ENCODE measurements at regions not wholly inside any gene's neighbourhood (a gene's known extent, or its start where the extent isn't known, plus 50 kb on each side); places are given as distances from the start of the nearest gene placed in this dataset.

GRCh38 chr1:4165686-4166300, 265.7 kb upstream of the C1orf174 start:
- peaks cover 11% of the 10 kb centered on the region for H3K27me3 ChIP-seq (ENCODE audit: low read depth, low read length)
- H3K4me2 ChIP-seq (ENCODE audit: low read length), result no peak overlapping the region
- H3K4me1 ChIP-seq (ENCODE audit: low read length), result no peaks in the 10 kb centered on the region
- H3K36me3 ChIP-seq (replicated peaks; ENCODE audit: low read depth, low read length), result no peaks in the 10 kb centered on the region
- TF ChIP-seq CTCF (IDR thresholded peaks at IDR 0.05; ENCODE audit: low read depth, low read length), result no peak
- TF ChIP-seq EZH2phosphoT487 (IDR thresholded peaks at IDR 0.05; ENCODE audit: low read depth), result no peak
- H2AFZ ChIP-seq (ENCODE audit: low read depth, low read length), result no peak overlapping the region
- H3K4me3 ChIP-seq (ENCODE audit: low read length), result no peak overlapping the region
- no peak overlapping the region for H3K9ac ChIP-seq (ENCODE audit: low read length)
- no peaks in the 10 kb centered on the region for H3K79me2 ChIP-seq (ENCODE audit: low read length)
- H3K27ac ChIP-seq (ENCODE audit: low read length), result no peak overlapping the region
- H3K9me3 ChIP-seq (ENCODE audit: insufficient read depth, low read length), result no peaks in the 10 kb centered on the region
- H4K20me1 ChIP-seq (ENCODE audit: insufficient read depth, low read length), result no peaks in the 10 kb centered on the region

- Histone ChIP-seq H3K27ac (ENCODE audit: low read length) (no peak overlapping the region), H3K4me3 (ENCODE audit: low read length) (no peak overlapping the region), H2AFZ (ENCODE audit: low read depth, low read length) (no peak overlapping the region), H3K79me2 (ENCODE audit: low read length) (no peaks in the 10 kb centered on the region), H3K4me2 (ENCODE audit: low read length) (no peak overlapping the region), H3K4me1 (ENCODE audit: low read length) (no peaks in the 10 kb centered on the region), H4K20me1 (ENCODE audit: insufficient read depth, low read length) (no peaks in the 10 kb centered on the region), H3K9me3 (ENCODE audit: insufficient read depth, low read length) (no peaks in the 10 kb centered on the region), H3K9ac (ENCODE audit: low read length) (no peak overlapping the region), H3K27me3 (ENCODE audit: low read depth, low read length) (peaks cover 11% of the 10 kb centered on the region), H3K36me3 (replicated peaks; ENCODE audit: low read depth, low read length) (no peaks in the 10 kb centered on the region)
- TF ChIP-seq CTCF (IDR thresholded peaks at IDR 0.05; ENCODE audit: low read depth, low read length) (no peak), EZH2phosphoT487 (IDR thresholded peaks at IDR 0.05; ENCODE audit: low read depth) (no peak)
Observed at GRCh38 chr1:4166713-4167112, 266.6 kb upstream of the C1orf174 start.

- Histone ChIP-seq H3K9ac (ENCODE audit: low read length) (no peak overlapping the region), H3K27ac (ENCODE audit: low read length) (no peak overlapping the region), H3K79me2 (ENCODE audit: low read length) (no peaks in the 10 kb centered on the region), H3K9me3 (ENCODE audit: insufficient read depth, low read length) (no peaks in the 10 kb centered on the region), H3K4me3 (ENCODE audit: low read length) (no peak overlapping the region), H3K27me3 (ENCODE audit: low read depth, low read length) (peaks cover 16% of the 10 kb centered on the region), H2AFZ (ENCODE audit: low read depth, low read length) (no peak overlapping the region), H4K20me1 (ENCODE audit: insufficient read depth, low read length) (no peaks in the 10 kb centered on the region), H3K4me2 (ENCODE audit: low read length) (no peak overlapping the region), H3K4me1 (ENCODE audit: low read length) (peaks cover 4% of the 10 kb centered on the region; the same call in 1 of the 2 replicates), H3K36me3 (replicated peaks; ENCODE audit: low read depth, low read length) (no peaks in the 10 kb centered on the region)
- no peak for TF ChIP-seq CTCF (IDR thresholded peaks at IDR 0.05; ENCODE audit: low read depth, low read length)
- TF ChIP-seq EZH2phosphoT487 (IDR thresholded peaks at IDR 0.05; ENCODE audit: low read depth), result no peak
Observed at GRCh38 chr1:4169991-4170390, 269.9 kb upstream of the C1orf174 start.

- no peak overlapping the region for H3K27ac ChIP-seq (ENCODE audit: low read length)
- no peaks in the 10 kb centered on the region for H3K79me2 ChIP-seq (ENCODE audit: low read length)
- H3K4me1 ChIP-seq (ENCODE audit: low read length), result peaks cover 4% of the 10 kb centered on the region; the same call in 1 of the 2 replicates
- H4K20me1 ChIP-seq (ENCODE audit: insufficient read depth, low read length), result no peaks in the 10 kb centered on the region
- H2AFZ ChIP-seq (ENCODE audit: low read depth, low read length), result no peak overlapping the region
- TF ChIP-seq EZH2phosphoT487 (IDR thresholded peaks at IDR 0.05; ENCODE audit: low read depth), result no peak
- TF ChIP-seq CTCF (IDR thresholded peaks at IDR 0.05; ENCODE audit: low read depth, low read length), result no peak
- H3K36me3 ChIP-seq (replicated peaks; ENCODE audit: low read depth, low read length), result no peaks in the 10 kb centered on the region
- peaks cover 16% of the 10 kb centered on the region; the same call in 1 of the 2 replicates for H3K27me3 ChIP-seq (ENCODE audit: low read depth, low read length)
- no peaks in the 10 kb centered on the region for H3K9me3 ChIP-seq (ENCODE audit: insufficient read depth, low read length)
- H3K4me2 ChIP-seq (ENCODE audit: low read length), result no peak overlapping the region
- no peak overlapping the region for H3K9ac ChIP-seq (ENCODE audit: low read length)
- H3K4me3 ChIP-seq (ENCODE audit: low read length), result no peak overlapping the region
Observed at GRCh38 chr1:4170548-4171340, 270.7 kb upstream of the C1orf174 start.
